ENCODE measurements at regions not wholly inside any gene's neighbourhood (a gene's known extent, or its start where the extent isn't known, plus 50 kb on each side); places are given as distances from the start of the nearest gene placed in this dataset.

- Histone ChIP-seq H3K36me3 (no peaks in the 10 kb centered on the region), H3K27me3 (ENCODE audit: low read depth) (no peaks in the 10 kb centered on the region), H3K4me1 (no peaks in the 10 kb centered on the region), H3K4me3 (no peak overlapping the region), H3K27ac (no peak overlapping the region), H3K9me3 (peaks cover 7% of the 10 kb centered on the region)
- intact Hi-C loops (cut with DNase I): no loop called here
- DNase-seq: no peak
- ATAC-seq: no peak
- TF ChIP-seq CTCF (IDR thresholded peaks at IDR 0.05): no peak
Measured at GRCh38 chr18:73168236-73168635, 300.4 kb upstream of the NETO1 start.

GRCh38 chr18:73164430-73164829, 296.6 kb upstream of the NETO1 start:
- no peak for TF ChIP-seq CTCF (IDR thresholded peaks at IDR 0.05)
- Histone ChIP-seq H3K27me3 (ENCODE audit: low read depth) (no peaks in the 10 kb centered on the region), H3K4me3 (no peak overlapping the region), H3K4me1 (no peaks in the 10 kb centered on the region), H3K27ac (no peak overlapping the region), H3K9me3 (peaks cover 7% of the 10 kb centered on the region), H3K36me3 (no peaks in the 10 kb centered on the region)
- intact Hi-C loops (cut with DNase I): no loop called here
- ATAC-seq: no peak
- DNase-seq: no peak

- H3K9me3 ChIP-seq: peaks cover 7% of the 10 kb centered on the region
- no peak for TF ChIP-seq CTCF (IDR thresholded peaks at IDR 0.05)
- no peak overlapping the region for H3K27ac ChIP-seq
- intact Hi-C loops (cut with DNase I): no loop called here
- ATAC-seq (no peak), DNase-seq (no peak)
- no peaks in the 10 kb centered on the region for H3K27me3 ChIP-seq (ENCODE audit: low read depth)
- H3K36me3 ChIP-seq: no peaks in the 10 kb centered on the region
- no peaks in the 10 kb centered on the region for H3K4me1 ChIP-seq
- H3K4me3 ChIP-seq: no peak overlapping the region
Measured at GRCh38 chr18:73163236-73163635, 295.4 kb upstream of the NETO1 start.

GRCh38 chr18:73156117-73156516, 288.3 kb upstream of the NETO1 start:
- H3K4me3 ChIP-seq: no peak overlapping the region
- no peak overlapping the region for H3K27ac ChIP-seq
- no peaks in the 10 kb centered on the region for H3K4me1 ChIP-seq
- ATAC-seq (no peak), DNase-seq (no peak)
- no peak for TF ChIP-seq CTCF (IDR thresholded peaks at IDR 0.05)
- no peaks in the 10 kb centered on the region for H3K9me3 ChIP-seq
- no peaks in the 10 kb centered on the region for H3K27me3 ChIP-seq (ENCODE audit: low read depth)
- intact Hi-C loops (cut with DNase I): no loop called here
- H3K36me3 ChIP-seq: no peaks in the 10 kb centered on the region

- no peaks in the 10 kb centered on the region for H3K36me3 ChIP-seq
- H3K9me3 ChIP-seq: no peaks in the 10 kb centered on the region
- no peak for DNase-seq
- H3K27me3 ChIP-seq (ENCODE audit: low read depth): no peaks in the 10 kb centered on the region
- no peak overlapping the region for H3K27ac ChIP-seq
- H3K4me3 ChIP-seq: no peak overlapping the region
- H3K4me1 ChIP-seq: no peaks in the 10 kb centered on the region
- intact Hi-C loops (cut with DNase I): no loop called here
- TF ChIP-seq CTCF (IDR thresholded peaks at IDR 0.05): no peak
- no peak for ATAC-seq
Measured at GRCh38 chr18:73153271-73153670, 285.5 kb upstream of the NETO1 start.

- H3K4me1 ChIP-seq: no peaks in the 10 kb centered on the region
- no peaks in the 10 kb centered on the region for H3K27me3 ChIP-seq (ENCODE audit: low read depth)
- TF ChIP-seq CTCF (IDR thresholded peaks at IDR 0.05): no peak
- ATAC-seq (no peak), DNase-seq (no peak)
- no peaks in the 10 kb centered on the region for H3K36me3 ChIP-seq
- no peak overlapping the region for H3K27ac ChIP-seq
- no peak overlapping the region for H3K4me3 ChIP-seq
- intact Hi-C loops (cut with DNase I): no loop called here
- no peaks in the 10 kb centered on the region for H3K9me3 ChIP-seq
Measured at GRCh38 chr18:73151086-73151485, 283.3 kb upstream of the NETO1 start.
